ENCODE measurements at regions not wholly inside any gene's neighbourhood (a gene's known extent, or its start where the extent isn't known, plus 50 kb on each side); places are given as distances from the start of the nearest gene placed in this dataset.

DNA sequence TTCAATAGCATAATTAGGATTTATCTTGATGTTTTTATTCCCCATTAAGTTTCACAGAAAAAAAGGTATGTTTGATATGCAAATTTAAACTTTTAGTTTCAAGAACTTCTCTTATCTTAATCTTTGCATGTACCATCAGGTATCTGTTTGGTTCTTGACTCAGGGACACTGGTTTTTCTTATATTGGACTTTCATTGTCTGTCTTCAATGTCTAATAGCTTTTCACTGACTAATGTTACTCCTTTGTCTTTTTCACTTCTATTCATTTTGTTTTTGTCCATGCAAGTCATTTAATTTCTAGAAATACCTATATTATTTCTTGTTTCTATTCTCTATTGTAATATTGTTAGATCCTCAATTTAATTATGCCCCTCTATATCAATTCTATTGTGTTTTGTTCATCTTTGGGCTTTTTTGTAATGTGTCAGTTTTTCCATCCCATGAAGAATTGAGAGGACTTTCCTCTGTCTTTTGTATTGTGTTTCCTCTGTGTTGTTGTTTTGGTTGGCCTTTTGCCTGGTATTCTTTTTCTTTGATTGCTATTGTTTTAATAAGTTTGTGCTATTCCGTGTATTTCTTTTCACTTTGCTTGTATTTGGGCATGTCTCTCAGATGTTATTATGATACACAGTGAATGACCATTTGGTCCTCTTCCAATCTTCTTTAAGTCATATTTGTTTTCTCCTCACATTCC is 58.3 kb upstream of the ANKRD10 start:
- TF ChIP-seq EZH2phosphoT487 (IDR thresholded peaks at IDR 0.05; ENCODE audit: insufficient read depth, low read depth) (no peak), EZH2 (IDR thresholded peaks at IDR 0.05; ENCODE audit: insufficient read depth, poor library complexity, severe bottlenecking) (no peak)
